CD4-positive, alpha-beta T cell treated with Interleukin-17A for 4 hours (primary cell): ENCODE measurements at regions not wholly inside any gene's neighbourhood (a gene's known extent, or its start where the extent isn't known, plus 50 kb on each side); places are given as distances from the start of the nearest gene placed in this dataset.

ENCODE experiments used
- DNase-seq: peaks from one replicate; pipeline ENCODE4 v3.0.0-alpha.2; 2020; ENCODE audit warnings: mixed read lengths

DNA sequence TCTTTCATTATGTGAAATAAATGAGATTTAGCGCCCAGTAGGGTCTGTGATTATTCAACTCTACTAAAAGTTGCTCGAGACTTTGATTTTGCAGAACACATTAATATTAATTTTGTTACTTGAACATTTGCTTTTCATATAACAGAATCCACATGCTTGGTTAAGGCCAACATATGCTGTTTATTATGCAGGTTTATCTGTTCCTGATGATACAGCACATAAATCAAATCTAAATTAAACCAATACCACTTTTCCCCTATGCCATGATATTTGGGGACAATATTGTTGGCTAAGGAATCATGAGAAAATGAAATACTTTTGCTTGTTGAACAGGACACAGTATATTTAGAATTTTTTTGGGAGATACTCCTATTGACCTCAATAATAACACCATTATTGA lies 291.1 kb downstream of the USP25 start:
- no peak for DNase-seq

DNA sequence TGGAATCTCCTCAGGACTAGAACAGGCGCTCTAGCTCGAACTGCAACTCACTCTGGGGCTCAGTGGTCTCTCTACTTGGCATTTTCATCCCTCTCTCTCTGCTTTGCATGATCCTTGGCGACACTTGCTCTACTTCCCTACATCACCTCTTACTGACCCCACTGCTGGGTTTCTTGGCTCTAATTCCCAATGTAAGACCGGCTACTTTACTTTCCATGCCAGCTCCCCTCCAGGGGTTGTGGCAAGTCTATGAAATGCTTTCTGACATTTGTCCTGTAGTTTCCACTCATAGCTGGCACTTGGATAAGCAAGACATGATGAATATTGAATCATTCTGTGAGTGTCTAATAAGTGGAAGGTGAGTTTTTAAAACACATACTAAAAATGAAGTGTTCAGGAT lies 292.3 kb downstream of the USP25 start:
- no peak for DNase-seq

DNA sequence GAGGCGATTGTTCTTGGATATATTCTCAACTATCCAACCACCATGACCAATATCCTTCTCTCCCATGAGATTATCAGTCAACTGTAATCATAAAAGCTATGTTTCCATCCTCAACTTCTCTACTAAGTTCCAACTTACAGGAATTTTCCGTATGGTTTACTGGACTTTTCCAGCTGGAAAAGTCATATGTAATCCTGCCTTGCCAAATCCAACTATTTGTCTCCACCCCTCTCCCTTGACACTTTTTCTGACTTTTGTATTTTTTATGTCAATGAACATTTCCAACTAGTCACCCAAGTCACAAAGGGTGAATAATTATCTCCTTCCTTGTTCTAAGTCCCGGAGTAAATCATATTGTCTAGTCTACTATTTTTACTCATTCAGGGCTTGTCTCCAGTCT lies 293.1 kb downstream of the USP25 start:
- no peak for DNase-seq

GRCh38 chr21:16028142-16028541 lies 298.4 kb downstream of the USP25 start:
- DNase-seq = no peak

DNA sequence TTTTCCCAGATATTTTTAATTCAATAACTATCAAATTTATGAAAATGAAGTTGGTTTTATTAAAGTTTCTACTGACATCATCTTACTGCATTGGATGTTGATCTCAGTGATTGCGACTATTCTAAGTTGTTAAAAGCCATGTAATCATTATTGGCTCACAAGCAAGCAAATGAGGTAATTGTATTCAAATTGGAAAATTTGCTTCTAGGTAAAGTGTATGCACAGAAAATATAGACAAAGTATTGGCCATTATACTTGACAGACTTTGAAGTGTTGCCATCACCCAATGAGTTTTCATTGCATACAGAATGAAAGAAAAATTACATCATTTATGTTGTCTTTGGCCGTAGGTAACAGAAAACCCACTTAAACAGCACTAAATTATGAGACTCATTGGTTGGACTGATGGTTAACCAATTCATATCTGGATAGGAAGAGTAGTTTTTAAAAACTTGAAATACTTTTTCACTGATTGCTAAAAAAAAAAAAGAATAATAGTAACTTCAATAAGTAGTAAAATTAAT lies 299.2 kb downstream of the USP25 start:
- DNase-seq = no peak

- no peak for DNase-seq
Measured at GRCh38 chr21:16033193-16033592, 303.4 kb downstream of the USP25 start.

DNA sequence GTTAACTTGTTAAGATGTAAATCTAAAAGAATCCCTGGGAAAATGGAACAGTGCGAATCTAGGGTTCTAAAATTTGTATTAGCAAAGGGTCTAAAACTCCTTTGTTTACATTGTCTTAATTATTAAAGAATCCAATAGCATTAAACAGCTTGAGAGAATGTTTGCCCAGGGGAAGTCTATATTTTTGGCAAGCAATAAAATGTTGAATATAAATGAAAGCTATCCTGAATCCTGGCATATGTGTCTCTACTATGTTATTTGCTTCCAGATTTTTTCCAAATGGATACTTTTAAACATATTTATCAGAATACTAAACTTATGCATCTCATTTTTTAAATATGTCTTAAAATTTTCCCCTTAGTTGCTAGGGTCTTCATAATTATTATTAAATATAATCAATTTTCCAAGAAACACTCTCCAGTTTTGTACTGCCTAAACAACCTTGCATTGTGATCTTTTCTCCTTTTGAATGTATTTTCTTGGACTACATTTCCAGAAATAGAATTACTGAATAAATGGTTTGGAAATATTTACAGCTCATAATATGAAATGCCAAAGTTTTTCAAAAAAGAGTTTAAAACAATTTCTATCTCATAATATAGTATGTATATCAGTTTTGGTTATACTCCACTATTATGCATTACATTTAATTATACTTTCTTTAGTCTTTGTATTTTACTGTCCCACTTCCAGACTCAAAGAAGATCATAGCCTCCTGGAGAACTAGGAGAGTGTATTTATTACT lies 304.8 kb downstream of the USP25 start:
- DNase-seq = no peak

- no peak for DNase-seq
Measured at GRCh38 chr21:16037421-16037955, 307.7 kb downstream of the USP25 start.

- no peak for DNase-seq
Measured at GRCh38 chr21:16040601-16041000, 310.8 kb downstream of the USP25 start.

GRCh38 chr21:16044676-16045075 lies 314.9 kb downstream of the USP25 start:
- DNase-seq = no peak

DNA sequence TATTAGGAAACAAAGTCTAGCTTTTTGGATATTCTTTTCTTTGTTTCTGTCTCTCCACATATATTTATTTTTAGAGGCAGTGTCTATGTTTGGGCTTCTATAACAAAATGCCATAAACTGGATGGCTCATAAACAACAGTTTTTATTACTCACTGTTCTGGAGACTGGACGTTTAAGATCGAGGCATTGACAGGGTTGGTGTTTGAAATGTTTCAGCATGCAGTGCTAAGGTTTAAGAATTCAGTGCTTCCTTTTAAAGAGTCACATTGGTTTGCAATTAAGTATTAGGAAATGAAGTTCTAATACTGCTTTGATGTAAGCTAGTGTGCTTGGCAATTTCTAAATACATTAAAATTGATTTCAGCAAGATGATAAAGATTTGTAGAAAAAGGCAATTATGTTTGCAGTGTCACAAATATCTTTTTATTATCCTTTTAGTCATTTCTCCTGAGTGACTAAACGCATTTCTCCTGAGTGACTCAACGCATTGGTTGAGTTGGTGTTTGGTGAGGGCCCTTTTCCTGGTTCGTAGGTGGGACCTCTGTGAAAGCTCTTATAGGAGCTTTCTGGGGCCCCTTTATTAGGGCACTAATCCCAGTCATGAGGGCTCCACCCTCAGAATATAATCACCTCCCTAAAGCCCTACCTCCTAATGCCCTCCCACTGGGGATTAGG lies 317.0 kb downstream of the USP25 start:
- DNase-seq = no peak

DNA sequence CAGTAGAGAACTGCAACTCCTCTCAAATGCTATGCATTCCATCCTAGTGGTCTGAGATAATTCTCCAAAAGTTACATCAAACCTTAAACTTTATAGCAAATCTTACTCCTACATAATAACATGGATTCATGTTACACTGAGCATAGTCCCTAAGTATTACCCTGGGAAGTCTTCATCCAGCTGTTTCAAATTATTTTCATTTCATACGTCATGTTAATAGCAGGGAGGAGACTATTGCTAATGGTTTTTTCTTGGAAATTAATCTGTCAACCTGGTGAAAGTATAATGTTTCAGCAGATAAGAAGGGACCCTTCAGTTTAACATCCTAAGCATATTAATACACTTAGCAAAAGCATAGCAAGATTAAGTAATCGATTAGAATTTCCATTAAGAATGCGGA lies 318.1 kb downstream of the USP25 start:
- DNase-seq = no peak

DNA sequence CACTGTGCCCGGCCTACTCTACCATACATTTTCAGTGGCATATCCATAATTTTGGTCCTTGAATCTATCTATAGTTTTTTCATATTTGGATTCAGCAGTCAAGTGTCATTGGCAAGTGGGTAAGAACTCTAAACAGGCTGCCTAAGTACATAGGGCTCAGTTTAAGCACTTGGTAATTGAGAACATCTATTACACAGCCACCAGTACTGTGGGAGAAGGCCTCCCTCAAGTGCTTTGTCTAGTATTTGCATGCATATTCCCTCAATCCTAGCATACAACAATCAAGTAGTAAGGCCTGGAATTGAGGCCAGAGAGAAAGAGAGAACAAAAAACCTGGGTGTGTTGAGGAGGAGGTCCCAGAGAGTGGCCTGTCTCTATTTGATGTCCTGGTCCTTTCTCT lies 325.2 kb downstream of the USP25 start:
- no peak for DNase-seq

- no peak for DNase-seq
Measured at GRCh38 chr21:16058896-16059295, 329.1 kb downstream of the USP25 start.

DNA sequence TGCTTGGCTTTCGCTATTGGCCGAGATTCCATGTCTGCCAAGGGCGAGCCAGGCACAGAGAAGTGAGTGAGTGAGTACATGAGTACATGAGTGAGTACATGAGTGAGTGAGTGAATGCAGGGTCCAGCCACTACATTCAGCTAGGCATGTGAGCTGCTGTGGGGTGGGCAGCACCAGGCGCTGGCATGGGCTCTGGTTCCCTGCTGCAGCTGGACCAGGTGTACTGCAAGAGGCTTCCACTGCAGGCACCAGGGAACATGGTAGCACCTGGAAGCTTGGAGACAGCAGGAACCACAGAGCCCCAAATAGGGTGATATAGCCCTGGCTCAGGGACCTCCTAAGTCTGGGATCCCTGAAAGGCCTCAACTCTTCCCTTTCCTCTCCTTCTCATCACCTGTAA lies 330.2 kb downstream of the USP25 start:
- DNase-seq = no peak

DNA sequence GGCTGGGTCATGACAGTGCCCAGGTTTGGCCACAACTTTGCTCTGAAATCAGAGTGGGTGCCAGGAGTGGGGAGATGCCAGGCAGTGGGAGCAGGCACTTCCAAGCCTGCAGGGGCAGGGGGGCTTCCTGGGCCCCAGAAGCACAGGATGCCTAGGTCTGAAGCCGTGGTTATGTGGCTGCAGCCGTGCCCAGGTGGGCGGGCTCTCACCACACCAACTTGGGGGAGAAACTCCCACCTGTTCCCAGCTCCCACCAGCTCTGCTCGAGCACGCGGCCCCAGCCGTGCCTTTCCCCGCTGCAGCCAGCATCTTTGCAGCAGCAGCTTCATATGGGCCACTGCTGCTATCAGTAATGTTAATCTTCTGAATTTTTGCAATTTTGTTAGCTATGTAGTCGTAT lies 331.4 kb downstream of the USP25 start:
- no peak for DNase-seq

- DNase-seq = no peak
Measured at GRCh38 chr21:16069178-16070112, 339.7 kb downstream of the USP25 start.

- DNase-seq = no peak
Measured at GRCh38 chr21:16070207-16070651, 340.4 kb downstream of the USP25 start.

DNA sequence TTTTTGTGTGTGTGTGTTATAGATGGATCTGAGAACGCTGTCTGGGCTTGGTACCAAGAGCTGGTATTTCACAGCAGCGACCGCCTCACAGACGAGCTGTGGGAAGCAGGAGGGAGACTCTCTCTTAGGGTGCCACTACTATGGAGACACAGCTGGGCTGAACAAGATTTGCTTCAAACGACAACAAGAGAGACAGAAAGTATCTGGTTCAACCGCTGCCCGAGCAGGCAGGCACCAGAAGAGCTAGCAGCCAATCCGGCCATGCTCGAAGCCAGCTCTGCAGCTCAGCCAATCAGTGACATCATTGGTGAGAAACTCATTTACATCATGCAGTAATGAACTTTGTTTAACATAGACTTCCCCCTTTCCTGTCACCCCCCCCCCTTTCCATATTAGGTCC lies 341.3 kb downstream of the USP25 start:
- no peak for DNase-seq

- DNase-seq = no peak
Measured at GRCh38 chr21:16071761-16072160, 342.0 kb downstream of the USP25 start.

DNA sequence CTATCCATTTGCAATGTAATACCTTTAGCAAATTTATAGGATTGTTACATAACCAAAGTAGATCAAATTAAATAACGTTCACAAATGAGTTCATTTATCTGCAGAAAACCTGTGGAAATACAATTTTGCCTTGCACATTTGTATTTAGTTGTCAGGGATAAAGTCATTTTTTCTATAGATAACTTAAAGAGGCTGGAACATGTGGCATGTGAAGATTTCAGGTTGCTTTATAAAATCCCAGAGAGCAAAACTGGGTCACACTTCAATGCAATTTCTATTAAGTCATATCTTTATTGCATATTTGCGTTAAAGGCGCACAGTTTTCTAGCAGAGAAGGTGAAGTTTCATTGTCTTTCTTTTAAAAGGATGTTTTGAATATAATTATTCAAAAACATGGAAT lies 342.4 kb downstream of the USP25 start:
- DNase-seq = no peak

- DNase-seq = no peak
Measured at GRCh38 chr21:16072737-16073136, 343.0 kb downstream of the USP25 start.

GRCh38 chr21:16073586-16073985 lies 343.8 kb downstream of the USP25 start:
- no peak for DNase-seq
